Activated CD4-positive, alpha-beta T cell treated with anti-CD3 and anti-CD28 coated beads, Interleukin-2, Interleukin-4, amounts not matched to agents 100 ng/mL and 50 ng/mL, durations not matched to agents 16 hours and 8 hours (primary cell): ENCODE measurements at regions not wholly inside any gene's neighbourhood (a gene's known extent, or its start where the extent isn't known, plus 50 kb on each side); places are given as distances from the start of the nearest gene placed in this dataset.
"Not testable (repeated sequence)": the region's sequence is repeated elsewhere in the genome, so short reads cannot be mapped to it uniquely, and the experiment has no call there.

Experiments used
- DNase-seq: peaks from one replicate; pipeline ENCODE4 v3.0.0-alpha.2; 2020; ENCODE audit warnings: low spot score

- no peak for DNase-seq
Measured at GRCh38 chr4:23956601-23957364, 66.9 kb upstream of the PPARGC1A start.

- no peak for DNase-seq
Measured at GRCh38 chr4:23952258-23952657, 62.4 kb upstream of the PPARGC1A start.

GRCh38 chr4:23947826-23948225, 58.0 kb upstream of the PPARGC1A start:
- DNase-seq: no peak

GRCh38 chr4:23946299-23946698, 56.5 kb upstream of the PPARGC1A start:
- no peak for DNase-seq

- DNase-seq: no peak
Measured at GRCh38 chr4:23945451-23946017, 55.7 kb upstream of the PPARGC1A start.

GRCh38 chr4:23944556-23944955, 54.7 kb upstream of the PPARGC1A start:
- not testable (repeated sequence) for DNase-seq

- no peak for DNase-seq
Measured at GRCh38 chr4:23943478-23943877, 53.6 kb upstream of the PPARGC1A start.

- no peak for DNase-seq
Measured at GRCh38 chr4:23942471-23942870, 52.6 kb upstream of the PPARGC1A start.
